Liver (tissue), 8 donors: ENCODE measurements at regions not wholly inside any gene's neighbourhood (a gene's known extent, or its start where the extent isn't known, plus 50 kb on each side); places are given as distances from the start of the nearest gene placed in this dataset.

Experiments
- DNase-seq: peaks from one replicate; pipeline ENCODE4 v3.0.0-alpha.2; 2017; ENCODE audit warnings: low spot score
- H3K27ac ChIP-seq, 2 donors: one replicate each; pipeline ENCODE4 v1.7.0; 2013; ENCODE audit warnings: inconsistent platforms in 2 of 2, low read length in 2 of 2, control low read depth in 1 of 2, low read depth in 1 of 2, mild to moderate bottlenecking in 1 of 2
- H3K27me3 ChIP-seq, 4 donors: one replicate each; pipeline versions ENCODE4 v1.6.1 to v1.7.0; 2013; ENCODE audit warnings: low read length in 3 of 4, inconsistent platforms in 1 of 4, mild to moderate bottlenecking in 1 of 4, moderate library complexity in 1 of 4; ENCODE audit not compliant: control insufficient read depth in 4 of 4, insufficient read depth in 4 of 4
- H3K36me3 ChIP-seq, 4 donors: one replicate each; pipeline versions ENCODE4 v1.6.1 to v1.7.0; 2013; ENCODE audit warnings: low read length in 3 of 4, mild to moderate bottlenecking in 3 of 4, low read depth in 1 of 4, moderate library complexity in 1 of 4; ENCODE audit not compliant: control insufficient read depth in 4 of 4, insufficient read depth in 3 of 4
- H3K4me1 ChIP-seq, 4 donors: one replicate each; pipeline versions ENCODE4 v1.6.1 to v1.7.0; 2013; ENCODE audit warnings: low read length in 3 of 4, mild to moderate bottlenecking in 3 of 4, moderate library complexity in 1 of 4; ENCODE audit not compliant: control insufficient read depth in 4 of 4, insufficient read depth in 4 of 4
- H3K4me3 ChIP-seq, 3 donors: one replicate each; pipeline versions ENCODE4 v1.6.1 to v1.7.0; 2013; ENCODE audit warnings: low read length in 3 of 3, control low read depth in 1 of 3, low read depth in 1 of 3, mild to moderate bottlenecking in 1 of 3
- H3K9ac ChIP-seq, 2 donors: one replicate each; pipeline ENCODE4 v1.7.0; 2013; ENCODE audit warnings: low read length in 2 of 2, mild to moderate bottlenecking in 2 of 2, moderate library complexity in 2 of 2, control low read depth in 1 of 2, low read depth in 1 of 2
- H3K9me3 ChIP-seq, 4 donors: one replicate each; pipeline versions ENCODE4 v1.6.1 to v1.7.0; 2013; ENCODE audit warnings: low read length in 3 of 4; ENCODE audit not compliant: control insufficient read depth in 4 of 4
- EGR1 ChIP-seq, 2 donors: IDR thresholded peaks; 2 replicates each; pipeline ENCODE4 v1.6.1; 2016 to 2018; ENCODE audit warnings: antibody characterized with exemption in 2 of 2, low read depth in 2 of 2
- FOXA1 ChIP-seq: IDR thresholded peaks from 2 replicates; pipeline ENCODE4 v1.6.1; 2016; ENCODE audit warnings: antibody characterized with exemption
- FOXA2 ChIP-seq: IDR thresholded peaks from 2 replicates; pipeline ENCODE4 v1.6.1; 2016; ENCODE audit warnings: antibody characterized with exemption
- GABPA ChIP-seq, 2 donors: IDR thresholded peaks in 1 of 2; conservative IDR thresholded peaks in 1 of 2; 2 replicates each; pipeline ENCODE4 v1.6.1; 2016; ENCODE audit warnings: antibody characterized with exemption in 2 of 2, mild to moderate bottlenecking in 1 of 2, moderate library complexity in 1 of 2
- HNF4A ChIP-seq, 2 donors: conservative IDR thresholded peaks; 2 replicates each; pipeline ENCODE4 v1.6.1; 2016; ENCODE audit warnings: antibody characterized with exemption in 2 of 2, mild to moderate bottlenecking in 2 of 2
- HNF4G ChIP-seq: IDR thresholded peaks from 2 replicates; pipeline ENCODE4 v1.6.1; 2016; ENCODE audit warnings: antibody characterized with exemption
- JUND ChIP-seq, 2 donors: IDR thresholded peaks; 2 replicates each; pipeline ENCODE4 v1.6.1; 2016; ENCODE audit warnings: antibody characterized with exemption in 2 of 2
- MAX ChIP-seq: IDR thresholded peaks from 2 replicates; pipeline ENCODE4 v1.6.1; 2016; ENCODE audit warnings: antibody characterized with exemption
- NR2F2 ChIP-seq: IDR thresholded peaks from 2 replicates; pipeline ENCODE4 v1.6.1; 2016; ENCODE audit warnings: antibody characterized with exemption
- RAD21 ChIP-seq, 2 donors: IDR thresholded peaks; 2 replicates each; pipeline ENCODE4 v1.6.1; 2016; ENCODE audit warnings: antibody characterized with exemption in 2 of 2, mild to moderate bottlenecking in 2 of 2
- REST ChIP-seq: IDR thresholded peaks from 2 replicates; pipeline ENCODE4 v1.6.1; 2016; ENCODE audit warnings: antibody characterized with exemption, mild to moderate bottlenecking
- RXRA ChIP-seq, 2 donors: IDR thresholded peaks; 2 replicates each; pipeline ENCODE4 v1.6.1; 2017 to 2018; ENCODE audit warnings: antibody characterized with exemption in 2 of 2, mild to moderate bottlenecking in 1 of 2
- SP1 ChIP-seq: IDR thresholded peaks from 2 replicates; pipeline ENCODE4 v1.6.1; 2018; ENCODE audit warnings: antibody characterized with exemption, mild to moderate bottlenecking
- TAF1 ChIP-seq: conservative IDR thresholded peaks from 2 replicates; pipeline ENCODE4 v1.6.1; 2016; ENCODE audit warnings: antibody characterized with exemption, mild to moderate bottlenecking
- YY1 ChIP-seq: IDR thresholded peaks from 2 replicates; pipeline ENCODE4 v1.6.1; 2016; ENCODE audit warnings: antibody characterized with exemption, mild to moderate bottlenecking
- WGBS: extraction: QIAGEN DNeasy Blood & Tissue Kit; methylation state at CpG from one replicate; pipeline ENCODE4 v1.1.7; 2013; 5-methylcytosine and 5-hydroxymethylcytosine counted together
- TF ChIP-seq, protein P1 (sequence below): IDR thresholded peaks from 2 replicates; pipeline ENCODE4 v1.6.1; 2016; ENCODE audit warnings: antibody characterized with exemption
- TF ChIP-seq, protein P2 (sequence below): IDR thresholded peaks from 2 replicates; pipeline ENCODE4 v1.6.1; 2016; ENCODE audit warnings: antibody characterized with exemption
- TF ChIP-seq, protein P3 (sequence below): fragments of 150-350 bp; IDR thresholded peaks from 2 replicates; pipeline ENCODE4 v1.5.1; 2017; ENCODE audit warnings: improper control_type of control experiment, low read depth, low read length; ENCODE audit not compliant: missing input control
- donor health status: healthy.
- donor health status: healthy.
- donor health status: healthy.
- donor health status: healthy.
- donor health status: healthy.

DNA sequence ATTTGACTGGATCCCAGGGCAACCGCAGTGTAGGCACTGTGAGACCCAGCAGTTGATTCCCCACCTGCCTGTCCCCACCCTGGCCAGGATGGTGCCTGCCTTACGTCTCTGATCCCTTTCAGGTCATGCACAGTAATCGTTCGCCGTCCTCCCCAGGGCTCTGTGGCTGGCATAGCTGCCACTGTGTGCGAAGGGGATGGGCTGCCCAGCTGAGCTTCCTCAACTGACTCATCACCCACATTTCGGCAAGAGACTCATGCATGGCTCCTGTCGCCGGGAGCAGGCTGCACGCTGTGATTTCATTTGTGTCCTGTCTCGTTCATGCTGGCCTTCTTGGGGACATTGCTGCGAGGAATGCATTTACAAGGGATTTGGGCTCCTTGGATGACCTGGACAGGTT is 252.4 kb downstream of the KLF6 start:
- H3K27ac ChIP-seq, result no peak overlapping the region
- H3K4me3 ChIP-seq, result no peak overlapping the region
- WGBS, result 94% methylated on average over 12 of the region's 12 CpGs
- peaks cover 0 to 4% (median 0%) of the 10 kb centered on the region in 4 donors for H3K27me3 ChIP-seq
- no peak for DNase-seq
- no peaks in the 10 kb centered on the region for H3K4me1 ChIP-seq
- no peaks in the 10 kb centered on the region for H3K36me3 ChIP-seq
- H3K9me3 ChIP-seq, result no peaks in the 10 kb centered on the region
- H3K9ac ChIP-seq, result no peak overlapping the region
- TF ChIP-seq REST, result no peak
- no peak for TF ChIP-seq MAX
- no peak for TF ChIP-seq GABPA (IDR thresholded peaks at IDR 0.05 in 1 of 2, conservative IDR thresholded peaks at IDR 0.05 in 1 of 2)
- no peak for TF ChIP-seq TAF1
- TF ChIP-seq EGR1 (IDR thresholded peaks at IDR 0.05; ENCODE audit: low read depth in 2 of 2), result no peak
- TF ChIP-seq NR2F2, result no peak
- TF ChIP-seq YY1, result no peak
- no peak for TF ChIP-seq RXRA (IDR thresholded peaks at IDR 0.05)
- TF ChIP-seq FOXA2, result no peak
- no peak for TF ChIP-seq SP1
- TF ChIP-seq, protein P1, sequence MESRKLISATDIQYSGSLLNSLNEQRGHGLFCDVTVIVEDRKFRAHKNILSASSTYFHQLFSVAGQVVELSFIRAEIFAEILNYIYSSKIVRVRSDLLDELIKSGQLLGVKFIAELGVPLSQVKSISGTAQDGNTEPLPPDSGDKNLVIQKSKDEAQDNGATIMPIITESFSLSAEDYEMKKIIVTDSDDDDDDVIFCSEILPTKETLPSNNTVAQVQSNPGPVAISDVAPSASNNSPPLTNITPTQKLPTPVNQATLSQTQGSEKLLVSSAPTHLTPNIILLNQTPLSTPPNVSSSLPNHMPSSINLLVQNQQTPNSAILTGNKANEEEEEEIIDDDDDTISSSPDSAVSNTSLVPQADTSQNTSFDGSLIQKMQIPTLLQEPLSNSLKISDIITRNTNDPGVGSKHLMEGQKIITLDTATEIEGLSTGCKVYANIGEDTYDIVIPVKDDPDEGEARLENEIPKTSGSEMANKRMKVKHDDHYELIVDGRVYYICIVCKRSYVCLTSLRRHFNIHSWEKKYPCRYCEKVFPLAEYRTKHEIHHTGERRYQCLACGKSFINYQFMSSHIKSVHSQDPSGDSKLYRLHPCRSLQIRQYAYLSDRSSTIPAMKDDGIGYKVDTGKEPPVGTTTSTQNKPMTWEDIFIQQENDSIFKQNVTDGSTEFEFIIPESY, result no peak
- TF ChIP-seq JUND (IDR thresholded peaks at IDR 0.05), result no peak
- TF ChIP-seq RAD21 (IDR thresholded peaks at IDR 0.05), result no peak
- TF ChIP-seq, protein P2, sequence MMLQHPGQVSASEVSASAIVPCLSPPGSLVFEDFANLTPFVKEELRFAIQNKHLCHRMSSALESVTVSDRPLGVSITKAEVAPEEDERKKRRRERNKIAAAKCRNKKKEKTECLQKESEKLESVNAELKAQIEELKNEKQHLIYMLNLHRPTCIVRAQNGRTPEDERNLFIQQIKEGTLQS, result no peak
- no peak for TF ChIP-seq FOXA1
- TF ChIP-seq, protein P3, sequence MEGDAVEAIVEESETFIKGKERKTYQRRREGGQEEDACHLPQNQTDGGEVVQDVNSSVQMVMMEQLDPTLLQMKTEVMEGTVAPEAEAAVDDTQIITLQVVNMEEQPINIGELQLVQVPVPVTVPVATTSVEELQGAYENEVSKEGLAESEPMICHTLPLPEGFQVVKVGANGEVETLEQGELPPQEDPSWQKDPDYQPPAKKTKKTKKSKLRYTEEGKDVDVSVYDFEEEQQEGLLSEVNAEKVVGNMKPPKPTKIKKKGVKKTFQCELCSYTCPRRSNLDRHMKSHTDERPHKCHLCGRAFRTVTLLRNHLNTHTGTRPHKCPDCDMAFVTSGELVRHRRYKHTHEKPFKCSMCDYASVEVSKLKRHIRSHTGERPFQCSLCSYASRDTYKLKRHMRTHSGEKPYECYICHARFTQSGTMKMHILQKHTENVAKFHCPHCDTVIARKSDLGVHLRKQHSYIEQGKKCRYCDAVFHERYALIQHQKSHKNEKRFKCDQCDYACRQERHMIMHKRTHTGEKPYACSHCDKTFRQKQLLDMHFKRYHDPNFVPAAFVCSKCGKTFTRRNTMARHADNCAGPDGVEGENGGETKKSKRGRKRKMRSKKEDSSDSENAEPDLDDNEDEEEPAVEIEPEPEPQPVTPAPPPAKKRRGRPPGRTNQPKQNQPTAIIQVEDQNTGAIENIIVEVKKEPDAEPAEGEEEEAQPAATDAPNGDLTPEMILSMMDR, result no peak
- no peak for TF ChIP-seq HNF4G
- TF ChIP-seq HNF4A (conservative IDR thresholded peaks at IDR 0.05), result no peak

DNA sequence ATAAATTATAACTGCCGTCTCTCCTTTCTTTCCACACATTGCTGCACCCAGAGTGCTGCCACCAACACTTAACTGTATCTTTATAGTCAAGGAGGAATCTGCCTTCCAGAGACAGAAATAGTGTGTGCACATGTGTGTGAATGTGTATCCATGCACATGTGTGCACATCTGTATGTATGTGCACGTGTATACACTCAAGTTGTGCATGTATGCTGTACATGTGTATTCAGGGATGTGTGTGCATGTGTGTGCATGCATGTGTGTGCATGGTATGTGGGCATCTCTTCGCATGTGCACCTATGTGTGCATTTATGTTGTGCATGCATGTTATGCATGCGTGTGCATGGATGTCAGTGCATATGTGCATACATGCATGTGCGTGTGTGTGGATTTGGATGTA is 253.3 kb downstream of the KLF6 start:
- peaks cover 0 to 4% (median 0%) of the 10 kb centered on the region in 4 donors for H3K27me3 ChIP-seq
- no peak overlapping the region for H3K9ac ChIP-seq
- no peaks in the 10 kb centered on the region for H3K36me3 ChIP-seq
- 91% methylated on average over 5 of the region's 5 CpGs for WGBS
- DNase-seq, result no peak
- H3K27ac ChIP-seq, result no peak overlapping the region
- H3K9me3 ChIP-seq, result no peaks in the 10 kb centered on the region
- H3K4me1 ChIP-seq, result no peaks in the 10 kb centered on the region
- no peak overlapping the region for H3K4me3 ChIP-seq
- TF ChIP-seq, protein P3, result no peak
- TF ChIP-seq FOXA2, result no peak
- TF ChIP-seq NR2F2, result no peak
- no peak for TF ChIP-seq EGR1 (IDR thresholded peaks at IDR 0.05; ENCODE audit: low read depth in 2 of 2)
- TF ChIP-seq, protein P1, result no peak
- no peak for TF ChIP-seq RAD21 (IDR thresholded peaks at IDR 0.05)
- no peak for TF ChIP-seq YY1
